HEK293T (cell line): ENCODE measurements at regions not wholly inside any gene's neighbourhood (a gene's known extent, or its start where the extent isn't known, plus 50 kb on each side); places are given as distances from the start of the nearest gene placed in this dataset.

Source experiments
- CTCF ChIA-PET: fragments of 350-600 bp; formaldehyde crosslinking; extraction: SDS; loops from one replicate; lab custom pipeline; 2021; ENCODE audit warnings: antibody characterized with exemption, inconsistent platforms; lab: Yijun Ruan, JAX
- POLR2A ChIA-PET: fragments of 350-600 bp; formaldehyde crosslinking; extraction: SDS; loops from one replicate; lab custom pipeline; 2020; ENCODE audit warnings: antibody characterized with exemption, inconsistent platforms; lab: Yijun Ruan, JAX
- DNase-seq: peaks from one replicate; pipeline ENCODE4 v3.0.0; 2012; ENCODE audit warnings: mixed read lengths; ENCODE audit errors: extremely low spot score
- ARNT ChIP-seq: fragments of 450-650 bp; IDR thresholded peaks from 2 replicates; pipeline ENCODE4 v1.6.1; 2017; ENCODE audit warnings: mild to moderate bottlenecking
- BHLHE40 ChIP-seq: fragments of 450-650 bp; IDR thresholded peaks from 2 replicates; pipeline ENCODE4 v1.6.1; 2016; ENCODE audit warnings: mild to moderate bottlenecking, moderate library complexity, borderline replicate concordance
- CTBP1 ChIP-seq: fragments of 450-650 bp; IDR thresholded peaks from 2 replicates; pipeline ENCODE4 v1.6.1; 2016; ENCODE audit warnings: borderline replicate concordance
- ELF4 ChIP-seq: fragments of 450-650 bp; IDR thresholded peaks from 2 replicates; pipeline ENCODE4 v1.6.1; 2017; ENCODE audit warnings: antibody characterized with exemption
- FOXA1 ChIP-seq: fragments of 450-650 bp; IDR thresholded peaks from 2 replicates; pipeline ENCODE4 v1.6.1; 2016; ENCODE audit warnings: mild to moderate bottlenecking
- FOXK2 ChIP-seq: fragments of 450-650 bp; IDR thresholded peaks from 2 replicates; pipeline ENCODE4 v1.6.1; 2016; ENCODE audit warnings: mild to moderate bottlenecking
- FOXM1 ChIP-seq: fragments of 450-650 bp; IDR thresholded peaks from 2 replicates; pipeline ENCODE4 v1.6.1; 2017; ENCODE audit warnings: mild to moderate bottlenecking, borderline replicate concordance
- HDGF ChIP-seq: fragments of 450-650 bp; IDR thresholded peaks from 2 replicates; pipeline ENCODE4 v1.6.1; 2017; ENCODE audit warnings: antibody characterized with exemption, borderline replicate concordance
- L3MBTL2 ChIP-seq: fragments of 450-650 bp; conservative IDR thresholded peaks from 2 replicates; pipeline ENCODE4 v1.6.1; 2016; ENCODE audit warnings: mild to moderate bottlenecking
- LEF1 ChIP-seq: fragments of 450-650 bp; IDR thresholded peaks from 2 replicates; pipeline ENCODE4 v1.6.1; 2017; ENCODE audit warnings: mild to moderate bottlenecking, borderline replicate concordance
- NFRKB ChIP-seq: fragments of 450-650 bp; IDR thresholded peaks from 2 replicates; pipeline ENCODE4 v1.6.1; 2016; ENCODE audit warnings: mild to moderate bottlenecking, moderate library complexity
- SP1 ChIP-seq: fragments of 450-650 bp; IDR thresholded peaks from 2 replicates; pipeline ENCODE4 v1.6.1; 2017
- SUZ12 ChIP-seq: fragments of 450-650 bp; IDR thresholded peaks from 2 replicates; pipeline ENCODE4 v1.6.1; 2016; ENCODE audit warnings: mild to moderate bottlenecking
- TARDBP ChIP-seq: fragments of 450-650 bp; IDR thresholded peaks from 2 replicates; pipeline ENCODE4 v1.6.1; 2016
- ZNF384 ChIP-seq: fragments of 450-650 bp; IDR thresholded peaks from 2 replicates; pipeline ENCODE4 v1.6.1; 2016
- TF ChIP-seq, protein P1 (sequence below): fragments of 450-650 bp; IDR thresholded peaks from 2 replicates; pipeline ENCODE4 v1.6.1; 2016

DNA sequence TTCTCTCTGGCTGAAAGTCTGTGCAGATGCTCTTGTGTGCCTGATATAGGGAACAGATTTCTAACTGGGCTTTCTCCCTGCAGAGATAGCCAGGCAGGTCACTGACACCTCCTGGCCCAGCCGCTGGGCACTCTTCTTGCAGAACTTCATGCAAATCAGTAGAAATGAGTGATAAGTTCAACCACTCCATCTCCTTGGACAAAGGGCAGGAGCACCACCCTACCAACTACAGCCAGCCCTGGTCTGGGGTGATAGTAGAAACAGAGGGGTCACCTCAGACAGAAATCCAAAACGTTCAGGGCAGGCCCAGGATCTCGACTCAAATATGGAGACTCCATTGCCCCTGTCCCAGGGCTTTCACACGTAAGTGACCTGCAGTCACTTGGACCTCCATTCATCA, 917.8 kb upstream of the ZNF722 start:
- ChIA-PET POLR2A (no interaction called here), CTCF (no interaction called here)
- DNase-seq: no peak
- TF ChIP-seq ELF4 (no peak), HDGF (no peak), L3MBTL2 (no peak), ZNF384 (no peak)

DNA sequence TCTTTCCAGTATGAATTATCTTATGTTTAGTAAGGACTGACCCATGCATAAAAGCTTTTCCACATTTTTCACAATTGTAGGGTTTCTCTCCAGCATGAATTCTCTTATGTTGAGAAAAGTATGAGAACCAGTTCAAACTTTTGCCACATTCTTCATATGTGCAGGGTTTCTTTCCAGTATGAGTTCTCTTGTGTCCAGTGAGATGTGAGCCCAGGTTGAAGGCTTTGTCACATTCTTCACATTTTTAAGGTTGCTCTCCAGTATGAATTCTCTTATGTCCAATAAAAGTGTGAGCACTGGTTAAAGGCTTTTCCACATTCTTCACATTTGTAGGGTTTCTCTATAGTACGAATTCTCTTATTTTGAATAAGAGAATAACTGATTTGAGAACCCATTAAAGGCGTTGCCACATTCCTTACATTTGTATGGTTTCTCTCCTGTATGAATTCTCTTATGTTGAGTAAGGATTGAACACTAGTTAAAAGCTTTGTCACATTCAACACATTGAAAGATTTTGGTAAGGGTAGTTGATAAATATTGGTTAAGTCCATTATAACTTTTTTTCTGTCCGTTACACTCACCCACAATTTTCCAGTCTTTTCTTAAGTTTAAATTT, 911.0 kb upstream of the ZNF722 start:
- DNase-seq: no peak
- CTCF ChIA-PET: no interaction called here
- POLR2A ChIA-PET: no interaction called here
- TF ChIP-seq NFRKB (no peak), BHLHE40 (no peak), CTBP1 (no peak), FOXM1 (no peak), LEF1 (no peak), SP1 (no peak), ARNT (no peak), HDGF (no peak), SUZ12 (no peak), FOXA1 (no peak), ELF4 (no peak), ZNF384 (no peak), TARDBP (no peak), FOXK2 (no peak)
- TF ChIP-seq, protein P1, sequence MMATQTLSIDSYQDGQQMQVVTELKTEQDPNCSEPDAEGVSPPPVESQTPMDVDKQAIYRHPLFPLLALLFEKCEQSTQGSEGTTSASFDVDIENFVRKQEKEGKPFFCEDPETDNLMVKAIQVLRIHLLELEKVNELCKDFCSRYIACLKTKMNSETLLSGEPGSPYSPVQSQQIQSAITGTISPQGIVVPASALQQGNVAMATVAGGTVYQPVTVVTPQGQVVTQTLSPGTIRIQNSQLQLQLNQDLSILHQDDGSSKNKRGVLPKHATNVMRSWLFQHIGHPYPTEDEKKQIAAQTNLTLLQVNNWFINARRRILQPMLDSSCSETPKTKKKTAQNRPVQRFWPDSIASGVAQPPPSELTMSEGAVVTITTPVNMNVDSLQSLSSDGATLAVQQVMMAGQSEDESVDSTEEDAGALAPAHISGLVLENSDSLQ: no peak

DNA sequence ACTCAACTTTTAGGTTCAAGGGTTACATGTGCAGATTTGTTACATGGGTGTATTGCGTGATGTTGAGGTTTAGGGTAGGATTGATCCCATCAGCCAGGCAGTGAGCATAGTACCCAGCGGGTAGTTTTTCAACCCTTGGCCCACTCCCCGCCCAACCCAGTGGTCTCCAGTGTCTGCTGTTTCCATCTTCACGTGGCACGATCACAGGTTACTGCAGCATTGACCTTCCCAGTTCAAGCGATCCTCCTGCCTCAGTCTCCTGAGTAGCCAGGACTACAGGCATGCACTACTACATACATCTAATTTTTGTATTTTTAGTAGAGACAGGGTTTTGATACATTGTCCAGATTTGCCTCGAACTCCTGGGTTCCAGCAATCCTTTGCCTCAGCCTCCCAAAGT, 905.7 kb upstream of the ZNF722 start:
- ChIA-PET CTCF (no interaction called here), POLR2A (no interaction called here)
- no peak for DNase-seq
- TF ChIP-seq FOXM1 (no peak), TARDBP (no peak), LEF1 (no peak), ZNF384 (no peak), BHLHE40 (no peak), FOXK2 (no peak), FOXA1 (no peak), CTBP1 (no peak), ARNT (no peak), HDGF (no peak)
- TF ChIP-seq, protein P1: no peak

DNA sequence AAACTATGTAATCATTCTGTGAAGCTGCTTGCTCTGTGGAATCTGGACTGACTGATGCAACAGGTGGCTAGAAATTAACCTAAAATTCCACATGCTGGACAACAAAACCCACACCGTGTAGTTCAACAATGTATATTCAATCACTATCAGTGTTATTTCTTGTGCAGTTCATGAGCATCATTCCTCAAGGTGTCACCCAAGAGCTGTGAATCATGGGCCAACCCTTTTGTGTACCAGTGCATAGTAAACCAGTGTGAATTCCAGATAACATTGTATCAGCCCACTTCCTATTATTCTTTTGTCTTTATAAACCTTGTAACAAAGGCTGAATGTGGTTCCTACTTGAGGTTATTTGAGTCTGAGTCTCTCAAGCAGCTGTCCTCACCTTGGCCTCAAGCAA, 905.2 kb upstream of the ZNF722 start:
- CTCF ChIA-PET: no interaction called here

DNA sequence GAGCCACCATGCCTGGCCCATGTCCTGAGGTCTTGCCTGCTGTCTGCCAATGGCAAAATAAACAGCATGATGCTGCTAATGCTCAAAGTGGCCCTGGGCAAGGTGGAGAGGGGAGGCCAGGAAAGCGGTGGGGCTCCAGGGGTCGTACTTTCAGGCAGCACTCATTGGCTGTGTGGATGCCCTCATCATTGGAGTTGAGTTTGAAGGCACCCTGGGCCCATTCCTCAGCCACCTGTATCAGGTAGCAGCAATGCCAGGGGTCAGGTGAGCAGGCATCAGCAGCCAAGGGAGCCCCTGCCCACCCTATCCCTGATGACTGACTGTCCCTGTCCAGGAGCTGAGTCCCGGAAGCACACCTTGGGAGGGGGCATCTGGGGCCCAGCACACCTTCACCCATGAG, 902.5 kb upstream of the ZNF722 start:
- TF ChIP-seq SP1: no peak
- no peak for TF ChIP-seq FOXA1
- TF ChIP-seq BHLHE40: no peak
- no peak for TF ChIP-seq ELF4
- TF ChIP-seq, protein P1: no peak
- no peak for TF ChIP-seq NFRKB
- CTCF ChIA-PET: no interaction called here
- POLR2A ChIA-PET: no interaction called here
- DNase-seq: no peak

More for the DNA sequence above, 905.2 kb upstream of the ZNF722 start:
- no peak for DNase-seq
- TF ChIP-seq L3MBTL2: no peak
- TF ChIP-seq SP1: no peak
- no peak for TF ChIP-seq ARNT
- TF ChIP-seq TARDBP: no peak
- TF ChIP-seq, protein P1: no peak
- no peak for TF ChIP-seq CTBP1
- no peak for TF ChIP-seq FOXA1
- TF ChIP-seq FOXM1: no peak
- TF ChIP-seq FOXK2: no peak
- POLR2A ChIA-PET: no interaction called here

DNA sequence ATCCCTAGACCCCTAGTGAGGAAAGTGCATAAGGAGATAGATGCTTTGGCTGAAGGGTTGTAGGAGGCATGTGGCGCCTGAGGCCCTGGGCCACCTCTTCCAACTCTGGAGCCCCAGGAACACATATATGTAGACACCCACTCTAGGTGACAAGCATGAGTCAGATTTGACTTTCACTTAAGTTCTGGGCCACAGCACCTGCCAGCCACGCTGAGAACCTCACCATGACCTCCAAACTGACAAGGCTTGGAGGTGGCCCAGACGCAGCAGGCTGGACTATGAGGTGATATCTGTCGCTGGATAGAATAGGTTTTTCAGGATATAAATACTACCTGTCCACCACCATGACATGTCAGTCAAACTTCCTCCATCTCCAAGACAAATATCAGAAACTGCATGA, 894.0 kb upstream of the ZNF722 start:
- CTCF ChIA-PET: no interaction called here
- POLR2A ChIA-PET: no interaction called here
- DNase-seq: no peak
- TF ChIP-seq HDGF: no peak
- no peak for TF ChIP-seq SP1
- no peak for TF ChIP-seq ELF4
- TF ChIP-seq BHLHE40: no peak
- TF ChIP-seq FOXM1: no peak
- no peak for TF ChIP-seq L3MBTL2
- TF ChIP-seq FOXA1: no peak
